CD4-positive, alpha-beta T cell treated with Interleukin-4 for 1 hour (primary cell): ENCODE measurements at regions not wholly inside any gene's neighbourhood (a gene's known extent, or its start where the extent isn't known, plus 50 kb on each side); places are given as distances from the start of the nearest gene placed in this dataset.

ENCODE experiments used
- DNase-seq, 2 donors: peaks; one replicate each; pipeline ENCODE4 v3.0.0-alpha.2; 2020 to 2022

GRCh38 chr6:109225946-109226345 is 130.6 kb downstream of the CEP57L1 start:
- DNase-seq: no peak

- DNase-seq: no peak
Observed at GRCh38 chr6:109224994-109225393, 129.7 kb downstream of the CEP57L1 start.

- no peak for DNase-seq
Observed at GRCh38 chr6:109224107-109224875, 129.0 kb downstream of the CEP57L1 start.

GRCh38 chr6:109222848-109223247 is 127.5 kb downstream of the CEP57L1 start:
- no peak for DNase-seq

GRCh38 chr6:109221543-109222195 is 126.4 kb downstream of the CEP57L1 start:
- DNase-seq: no peak
